OCI-LY3 (cell line): ENCODE measurements at regions not wholly inside any gene's neighbourhood (a gene's known extent, or its start where the extent isn't known, plus 50 kb on each side); places are given as distances from the start of the nearest gene placed in this dataset.

Experiments
- H2AFZ ChIP-seq: fragments of 200-600, 300-600 bp; shearing (Covaris generic); 2 replicates; pipeline ENCODE4 v1.6.0; 2014; ENCODE audit warnings: antibody characterized with exemption, low read depth, low read length
- H3K27ac ChIP-seq: fragments of 200-600, 300-600 bp; sonication (generic); 2 replicates; pipeline ENCODE4 v1.5.1; 2014; ENCODE audit warnings: mild to moderate bottlenecking, low read length, moderate library complexity, mixed read lengths
- H3K27me3 ChIP-seq: fragments of 200-600, 300-600 bp; sonication (generic); 2 replicates; pipeline ENCODE4 v1.6.1; 2014; ENCODE audit warnings: low read depth, low read length, mixed read lengths
- H3K36me3 ChIP-seq: fragments of 200-600, 300-600 bp; sonication (generic); replicated peaks from 2 replicates; pipeline ENCODE3; 2014; ENCODE audit warnings: low read depth, low read length, mixed read lengths
- H3K4me1 ChIP-seq: fragments of 300-600, 200-600 bp; sonication (generic); 2 replicates; pipeline ENCODE4 v1.6.1; 2014; ENCODE audit warnings: low read length, mixed read lengths
- H3K4me2 ChIP-seq: fragments of 200-600, 300-600 bp; sonication (generic); 2 replicates; pipeline ENCODE4 v1.6.1; 2014; ENCODE audit warnings: low read length, mixed read lengths
- H3K4me3 ChIP-seq: fragments of 300-600, 200-600 bp; sonication (generic); 2 replicates; pipeline ENCODE4 v1.5.1; 2014; ENCODE audit warnings: antibody characterized with exemption, mild to moderate bottlenecking, low read length, moderate library complexity
- H3K79me2 ChIP-seq: fragments of 300-600, 200-600 bp; shearing (Covaris generic); 2 replicates; pipeline ENCODE4 v1.6.1; 2014; ENCODE audit warnings: mild to moderate bottlenecking, low read length, mixed read lengths
- H3K9ac ChIP-seq: fragments of 300-600, 200-600 bp; shearing (Covaris generic); 2 replicates; pipeline ENCODE4 v1.6.0; 2014; ENCODE audit warnings: mild to moderate bottlenecking, low read length, moderate library complexity
- H3K9me3 ChIP-seq: fragments of 200-600, 300-600 bp; shearing (Covaris generic); 2 replicates; pipeline ENCODE4 v1.6.1; 2014; ENCODE audit warnings: low read length, mixed read lengths; ENCODE audit not compliant: insufficient read depth
- H4K20me1 ChIP-seq: fragments of 200-600, 300-600 bp; sonication (generic); 2 replicates; pipeline ENCODE4 v1.6.1; 2016; ENCODE audit warnings: low read length, mixed read lengths; ENCODE audit not compliant: insufficient read depth
- CTCF ChIP-seq: fragments of 200-600, 300-600 bp; sonication (generic); IDR thresholded peaks from 2 replicates; pipeline ENCODE4 v1.5.1; 2014; ENCODE audit warnings: antibody characterized with exemption, low read length, low read depth
- EZH2phosphoT487 ChIP-seq: fragments of 200-600 bp; shearing (Covaris generic); IDR thresholded peaks from 2 replicates; pipeline ENCODE4 v1.6.1; 2018; ENCODE audit warnings: antibody characterized with exemption, mixed run types, low read depth

- Histone ChIP-seq H3K4me1 (no peaks in the 10 kb centered on the region), H2AFZ (no peak overlapping the region), H3K9me3 (no peaks in the 10 kb centered on the region), H3K9ac (no peak overlapping the region), H3K4me3 (no peak overlapping the region), H3K27ac (no peak overlapping the region), H3K27me3 (peaks cover 5% of the 10 kb centered on the region; the same call in 1 of the 2 replicates), H3K36me3 (no peaks in the 10 kb centered on the region), H4K20me1 (no peaks in the 10 kb centered on the region), H3K4me2 (no peak overlapping the region), H3K79me2 (no peaks in the 10 kb centered on the region)
- TF ChIP-seq CTCF, result no peak
- no peak for TF ChIP-seq EZH2phosphoT487
These were observed 106.6 kb downstream of the MAF start for GRCh38 chr16:79493911-79494310.

- Histone ChIP-seq H3K4me2 (no peak overlapping the region), H3K9me3 (no peaks in the 10 kb centered on the region), H3K4me1 (no peaks in the 10 kb centered on the region), H4K20me1 (no peaks in the 10 kb centered on the region), H3K4me3 (no peak overlapping the region), H3K27me3 (peaks cover 5% of the 10 kb centered on the region; the same call in 1 of the 2 replicates), H2AFZ (no peak overlapping the region), H3K9ac (no peak overlapping the region), H3K36me3 (no peaks in the 10 kb centered on the region), H3K79me2 (no peaks in the 10 kb centered on the region), H3K27ac (no peak overlapping the region)
- TF ChIP-seq CTCF, result no peak
- TF ChIP-seq EZH2phosphoT487, result no peak
These were observed 108.5 kb downstream of the MAF start for GRCh38 chr16:79492036-79492435.

GRCh38 chr16:79485020-79485419 lies 115.5 kb downstream of the MAF start:
- no peaks in the 10 kb centered on the region for H4K20me1 ChIP-seq
- H3K9me3 ChIP-seq, result no peaks in the 10 kb centered on the region
- no peak overlapping the region for H3K4me2 ChIP-seq
- no peaks in the 10 kb centered on the region for H3K36me3 ChIP-seq
- TF ChIP-seq CTCF (no peak), EZH2phosphoT487 (no peak)
- H3K79me2 ChIP-seq, result no peaks in the 10 kb centered on the region
- H3K4me3 ChIP-seq, result no peak overlapping the region
- H3K27ac ChIP-seq, result no peak overlapping the region
- H2AFZ ChIP-seq, result no peak overlapping the region
- H3K4me1 ChIP-seq, result no peaks in the 10 kb centered on the region
- H3K27me3 ChIP-seq, result no peaks in the 10 kb centered on the region; the same call in none of the 2 replicates
- H3K9ac ChIP-seq, result no peak overlapping the region

GRCh38 chr16:79484237-79484636 lies 116.3 kb downstream of the MAF start:
- no peak overlapping the region for H3K4me2 ChIP-seq
- H3K36me3 ChIP-seq, result no peaks in the 10 kb centered on the region
- H4K20me1 ChIP-seq, result no peaks in the 10 kb centered on the region
- no peak overlapping the region for H3K27ac ChIP-seq
- H2AFZ ChIP-seq, result no peak overlapping the region
- H3K9me3 ChIP-seq, result no peaks in the 10 kb centered on the region
- H3K4me3 ChIP-seq, result no peak overlapping the region
- H3K27me3 ChIP-seq, result no peaks in the 10 kb centered on the region; the same call in none of the 2 replicates
- no peak overlapping the region for H3K9ac ChIP-seq
- TF ChIP-seq EZH2phosphoT487 (no peak), CTCF (no peak)
- no peaks in the 10 kb centered on the region for H3K4me1 ChIP-seq
- no peaks in the 10 kb centered on the region for H3K79me2 ChIP-seq
